ENCODE measurements at regions not wholly inside any gene's neighbourhood (a gene's known extent, or its start where the extent isn't known, plus 50 kb on each side); places are given as distances from the start of the nearest gene placed in this dataset.

- H3K9me3 Mint-ChIP-seq, result peaks cover 4% of the 10 kb centered on the region
- no peak overlapping the region for H3K4me3 Mint-ChIP-seq
- no peaks in the 10 kb centered on the region for H3K36me3 Mint-ChIP-seq (ENCODE audit: low read depth)
- H3K4me1 Mint-ChIP-seq (ENCODE audit: low read depth), result no peaks in the 10 kb centered on the region
- H3K27me3 Mint-ChIP-seq (ENCODE audit: low read depth), result peaks cover 23% of the 10 kb centered on the region
- no peak overlapping the region for H3K27ac Mint-ChIP-seq
Measured at GRCh38 chr9:124179196-124180071, 78.3 kb upstream of the NEK6 start.

- H3K27me3 Mint-ChIP-seq (ENCODE audit: low read depth), result peaks cover 19% of the 10 kb centered on the region
- no peak overlapping the region for H3K4me3 Mint-ChIP-seq
- H3K4me1 Mint-ChIP-seq (ENCODE audit: low read depth), result no peaks in the 10 kb centered on the region
- no peak overlapping the region for H3K27ac Mint-ChIP-seq
- H3K36me3 Mint-ChIP-seq (ENCODE audit: low read depth), result no peaks in the 10 kb centered on the region
- peaks cover 4% of the 10 kb centered on the region for H3K9me3 Mint-ChIP-seq
Measured at GRCh38 chr9:124180557-124180956, 77.2 kb upstream of the NEK6 start.

- Mint-ChIP-seq H3K4me1 (ENCODE audit: low read depth) (no peaks in the 10 kb centered on the region), H3K4me3 (no peak overlapping the region), H3K36me3 (ENCODE audit: low read depth) (no peaks in the 10 kb centered on the region), H3K27ac (no peak overlapping the region), H3K9me3 (peaks cover 4% of the 10 kb centered on the region), H3K27me3 (ENCODE audit: low read depth) (peaks cover 25% of the 10 kb centered on the region)
Measured at GRCh38 chr9:124182741-124183140, 75.0 kb upstream of the NEK6 start.

GRCh38 chr9:124183772-124184171 is 74.0 kb upstream of the NEK6 start:
- Mint-ChIP-seq H3K4me3 (no peak overlapping the region), H3K36me3 (ENCODE audit: low read depth) (no peaks in the 10 kb centered on the region), H3K9me3 (peaks cover 4% of the 10 kb centered on the region), H3K27ac (no peak overlapping the region), H3K27me3 (ENCODE audit: low read depth) (peaks cover 29% of the 10 kb centered on the region), H3K4me1 (ENCODE audit: low read depth) (no peaks in the 10 kb centered on the region)

- H3K27me3 Mint-ChIP-seq (ENCODE audit: low read depth), result peaks cover 26% of the 10 kb centered on the region
- H3K9me3 Mint-ChIP-seq, result peaks cover 4% of the 10 kb centered on the region
- H3K4me3 Mint-ChIP-seq, result no peak overlapping the region
- no peaks in the 10 kb centered on the region for H3K36me3 Mint-ChIP-seq (ENCODE audit: low read depth)
- no peak overlapping the region for H3K27ac Mint-ChIP-seq
- H3K4me1 Mint-ChIP-seq (ENCODE audit: low read depth), result no peaks in the 10 kb centered on the region
Measured at GRCh38 chr9:124185413-124185812, 72.3 kb upstream of the NEK6 start.

GRCh38 chr9:124187311-124187710 is 70.4 kb upstream of the NEK6 start:
- H3K27ac Mint-ChIP-seq, result no peak overlapping the region
- no peaks in the 10 kb centered on the region for H3K4me1 Mint-ChIP-seq (ENCODE audit: low read depth)
- peaks cover 4% of the 10 kb centered on the region for H3K9me3 Mint-ChIP-seq
- peaks cover 23% of the 10 kb centered on the region for H3K27me3 Mint-ChIP-seq (ENCODE audit: low read depth)
- H3K36me3 Mint-ChIP-seq (ENCODE audit: low read depth), result no peaks in the 10 kb centered on the region
- no peak overlapping the region for H3K4me3 Mint-ChIP-seq

GRCh38 chr9:124188331-124189110 is 69.2 kb upstream of the NEK6 start:
- peaks cover 13% of the 10 kb centered on the region for H3K27me3 Mint-ChIP-seq (ENCODE audit: low read depth)
- H3K27ac Mint-ChIP-seq, result no peak overlapping the region
- no peak overlapping the region for H3K4me3 Mint-ChIP-seq
- peaks cover 3% of the 10 kb centered on the region for H3K9me3 Mint-ChIP-seq
- H3K36me3 Mint-ChIP-seq (ENCODE audit: low read depth), result no peaks in the 10 kb centered on the region
- H3K4me1 Mint-ChIP-seq (ENCODE audit: low read depth), result peaks cover 1% of the 10 kb centered on the region

- Mint-ChIP-seq H3K4me3 (no peak overlapping the region), H3K27ac (no peak overlapping the region), H3K36me3 (ENCODE audit: low read depth) (peaks cover 2% of the 10 kb centered on the region), H3K27me3 (ENCODE audit: low read depth) (peaks cover 13% of the 10 kb centered on the region), H3K4me1 (ENCODE audit: low read depth) (peaks cover 1% of the 10 kb centered on the region), H3K9me3 (peaks cover 7% of the 10 kb centered on the region)
Measured at GRCh38 chr9:124190761-124191160, 67.0 kb upstream of the NEK6 start.

GRCh38 chr9:124191691-124192395 is 65.9 kb upstream of the NEK6 start:
- H3K36me3 Mint-ChIP-seq (ENCODE audit: low read depth), result peaks cover 4% of the 10 kb centered on the region
- peaks cover 18% of the 10 kb centered on the region for H3K9me3 Mint-ChIP-seq
- no peak overlapping the region for H3K27ac Mint-ChIP-seq

GRCh38 chr9:124196814-124197176 is 61.0 kb upstream of the NEK6 start:
- Mint-ChIP-seq H3K27me3 (ENCODE audit: low read depth) (peaks cover 3% of the 10 kb centered on the region), H3K36me3 (ENCODE audit: low read depth) (peaks cover 7% of the 10 kb centered on the region), H3K4me1 (ENCODE audit: low read depth) (peaks cover 12% of the 10 kb centered on the region), H3K9me3 (peaks cover 20% of the 10 kb centered on the region), H3K4me3 (no peak overlapping the region), H3K27ac (no peak overlapping the region)

More at GRCh38 chr9:124191691-124192395, 65.9 kb upstream of the NEK6 start:
- Mint-ChIP-seq H3K27me3 (ENCODE audit: low read depth) (peaks cover 9% of the 10 kb centered on the region), H3K4me3 (no peak overlapping the region), H3K4me1 (ENCODE audit: low read depth) (peaks cover 1% of the 10 kb centered on the region)

- Mint-ChIP-seq H3K9me3 (peaks cover 20% of the 10 kb centered on the region), H3K27ac (peak overlapping the region; percentile 6), H3K4me1 (ENCODE audit: low read depth) (peaks cover 16% of the 10 kb centered on the region), H3K27me3 (ENCODE audit: low read depth) (peaks cover 3% of the 10 kb centered on the region), H3K4me3 (no peak overlapping the region), H3K36me3 (ENCODE audit: low read depth) (peaks cover 8% of the 10 kb centered on the region)
Measured at GRCh38 chr9:124197177-124198095, 60.3 kb upstream of the NEK6 start.

- H3K4me3 Mint-ChIP-seq, result no peak overlapping the region
- H3K9me3 Mint-ChIP-seq, result peaks cover 20% of the 10 kb centered on the region
- H3K4me1 Mint-ChIP-seq (ENCODE audit: low read depth), result peaks cover 24% of the 10 kb centered on the region
- peaks cover 8% of the 10 kb centered on the region for H3K36me3 Mint-ChIP-seq (ENCODE audit: low read depth)
- no peak overlapping the region for H3K27ac Mint-ChIP-seq
- peaks cover 3% of the 10 kb centered on the region for H3K27me3 Mint-ChIP-seq (ENCODE audit: low read depth)
Measured at GRCh38 chr9:124198331-124198730, 59.4 kb upstream of the NEK6 start.

GRCh38 chr9:124198948-124199347 is 58.8 kb upstream of the NEK6 start:
- peaks cover 30% of the 10 kb centered on the region for H3K4me1 Mint-ChIP-seq (ENCODE audit: low read depth)
- peaks cover 1% of the 10 kb centered on the region for H3K27me3 Mint-ChIP-seq (ENCODE audit: low read depth)
- H3K4me3 Mint-ChIP-seq, result no peak overlapping the region
- peaks cover 8% of the 10 kb centered on the region for H3K36me3 Mint-ChIP-seq (ENCODE audit: low read depth)
- H3K9me3 Mint-ChIP-seq, result peaks cover 18% of the 10 kb centered on the region
- H3K27ac Mint-ChIP-seq, result no peak overlapping the region

GRCh38 chr9:124199474-124199873 is 58.3 kb upstream of the NEK6 start:
- H3K36me3 Mint-ChIP-seq (ENCODE audit: low read depth), result peaks cover 8% of the 10 kb centered on the region
- H3K4me3 Mint-ChIP-seq, result no peak overlapping the region
- no peak overlapping the region for H3K27ac Mint-ChIP-seq
- H3K27me3 Mint-ChIP-seq (ENCODE audit: low read depth), result no peaks in the 10 kb centered on the region
- H3K9me3 Mint-ChIP-seq, result peaks cover 16% of the 10 kb centered on the region
- peaks cover 32% of the 10 kb centered on the region for H3K4me1 Mint-ChIP-seq (ENCODE audit: low read depth)
